PC-3 (cell line): ENCODE measurements at regions not wholly inside any gene's neighbourhood (a gene's known extent, or its start where the extent isn't known, plus 50 kb on each side); places are given as distances from the start of the nearest gene placed in this dataset.

Source experiments
- CTCF ChIP-seq: fragments of 300-600 bp; sonication (generic); conservative IDR thresholded peaks from 2 replicates; pipeline ENCODE4 v1.5.1; 2017; ENCODE audit warnings: antibody characterized with exemption, low read depth, mild to moderate bottlenecking, low read length
- EZH2 ChIP-seq: fragments of 300-600 bp; sonication (generic); IDR thresholded peaks from one replicate; pipeline ENCODE4 v1.6.1; 2017; ENCODE audit warnings: antibody characterized with exemption, mild to moderate bottlenecking, low read length; ENCODE audit not compliant: unreplicated experiment
- EZH2phosphoT487 ChIP-seq: fragments of 300-600 bp; sonication (generic); IDR thresholded peaks from 2 replicates; pipeline ENCODE4 v1.6.1; 2018; ENCODE audit warnings: mild to moderate bottlenecking, antibody characterized with exemption, low read length, borderline replicate concordance

GRCh38 chr12:19694627-19695026, 255.3 kb downstream of the AEBP2 start:
- no peak for TF ChIP-seq CTCF
- no peak for TF ChIP-seq EZH2
- no peak for TF ChIP-seq EZH2phosphoT487
